Cardiac muscle cell (in vitro differentiated cells and primary cell): ENCODE measurements at regions not wholly inside any gene's neighbourhood (a gene's known extent, or its start where the extent isn't known, plus 50 kb on each side); places are given as distances from the start of the nearest gene placed in this dataset.

Source experiments
- DNase-seq, 2 donors: peaks; one replicate each; pipeline versions ENCODE4 v3.0.0 to v3.0.0-alpha.2; 2010 to 2017; ENCODE audit warnings: low read depth in 1 of 2, low spot score in 1 of 2
- H3K27ac ChIP-seq: fragments of 200-600 bp; sonication (generic); 2 replicates; pipeline ENCODE4 v1.5.1; 2016
- H3K27me3 ChIP-seq: fragments of 200-600 bp; sonication (generic); 2 replicates; pipeline ENCODE4 v1.6.0; 2016; ENCODE audit warnings: control low read depth
- H3K36me3 ChIP-seq: fragments of 200-600 bp; sonication (generic); 2 replicates; pipeline ENCODE4 v1.5.1; 2016; ENCODE audit warnings: control low read depth
- H3K4me1 ChIP-seq: fragments of 200-600 bp; sonication (generic); 2 replicates; pipeline ENCODE4 v1.8.1; 2017; ENCODE audit warnings: low read depth, mild to moderate bottlenecking, mixed run types
- H3K4me3 ChIP-seq: fragments of 200-600 bp; sonication (generic); 2 replicates; pipeline ENCODE4 v1.5.1; 2016; ENCODE audit warnings: mild to moderate bottlenecking
- H3K9me3 ChIP-seq: fragments of 200-600 bp; sonication (generic); 2 replicates; pipeline ENCODE4 v1.5.1; 2017; ENCODE audit warnings: low read depth, mild to moderate bottlenecking, control low read depth
- TF ChIP-seq, protein P1 (sequence below): IDR thresholded peaks from 2 replicates; pipeline ENCODE4 v1.5.1; 2012; ENCODE audit warnings: low read depth, mild to moderate bottlenecking, low read length

DNA sequence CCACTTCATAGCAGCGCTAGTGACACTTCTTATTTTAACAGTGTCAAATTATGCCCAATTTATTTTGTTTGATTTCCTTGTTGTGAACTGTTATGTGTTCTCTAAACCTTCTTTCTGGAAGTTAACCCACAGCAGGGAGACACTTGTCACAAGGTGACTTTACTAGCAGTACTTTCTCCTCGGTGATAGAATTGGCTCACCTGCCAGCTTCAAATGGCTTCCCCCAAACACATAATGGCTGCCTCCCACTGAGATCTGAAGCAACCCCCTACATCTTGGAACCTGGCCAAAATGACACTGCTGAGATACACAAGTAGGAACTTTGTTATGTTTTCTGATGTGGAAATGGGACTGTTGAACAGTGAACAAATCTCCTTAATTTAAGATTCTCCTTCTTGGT, 238.8 kb upstream of the DPH6 start:
- Histone ChIP-seq H3K36me3 (no peaks in the 10 kb centered on the region), H3K4me3 (no peak overlapping the region), H3K27ac (no peak overlapping the region), H3K9me3 (no peaks in the 10 kb centered on the region), H3K4me1 (peaks cover 2% of the 10 kb centered on the region), H3K27me3 (no peaks in the 10 kb centered on the region)
- TF ChIP-seq, protein P1, sequence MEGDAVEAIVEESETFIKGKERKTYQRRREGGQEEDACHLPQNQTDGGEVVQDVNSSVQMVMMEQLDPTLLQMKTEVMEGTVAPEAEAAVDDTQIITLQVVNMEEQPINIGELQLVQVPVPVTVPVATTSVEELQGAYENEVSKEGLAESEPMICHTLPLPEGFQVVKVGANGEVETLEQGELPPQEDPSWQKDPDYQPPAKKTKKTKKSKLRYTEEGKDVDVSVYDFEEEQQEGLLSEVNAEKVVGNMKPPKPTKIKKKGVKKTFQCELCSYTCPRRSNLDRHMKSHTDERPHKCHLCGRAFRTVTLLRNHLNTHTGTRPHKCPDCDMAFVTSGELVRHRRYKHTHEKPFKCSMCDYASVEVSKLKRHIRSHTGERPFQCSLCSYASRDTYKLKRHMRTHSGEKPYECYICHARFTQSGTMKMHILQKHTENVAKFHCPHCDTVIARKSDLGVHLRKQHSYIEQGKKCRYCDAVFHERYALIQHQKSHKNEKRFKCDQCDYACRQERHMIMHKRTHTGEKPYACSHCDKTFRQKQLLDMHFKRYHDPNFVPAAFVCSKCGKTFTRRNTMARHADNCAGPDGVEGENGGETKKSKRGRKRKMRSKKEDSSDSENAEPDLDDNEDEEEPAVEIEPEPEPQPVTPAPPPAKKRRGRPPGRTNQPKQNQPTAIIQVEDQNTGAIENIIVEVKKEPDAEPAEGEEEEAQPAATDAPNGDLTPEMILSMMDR = no peak
- peak; percentile 7 to 17 for DNase-seq

DNA sequence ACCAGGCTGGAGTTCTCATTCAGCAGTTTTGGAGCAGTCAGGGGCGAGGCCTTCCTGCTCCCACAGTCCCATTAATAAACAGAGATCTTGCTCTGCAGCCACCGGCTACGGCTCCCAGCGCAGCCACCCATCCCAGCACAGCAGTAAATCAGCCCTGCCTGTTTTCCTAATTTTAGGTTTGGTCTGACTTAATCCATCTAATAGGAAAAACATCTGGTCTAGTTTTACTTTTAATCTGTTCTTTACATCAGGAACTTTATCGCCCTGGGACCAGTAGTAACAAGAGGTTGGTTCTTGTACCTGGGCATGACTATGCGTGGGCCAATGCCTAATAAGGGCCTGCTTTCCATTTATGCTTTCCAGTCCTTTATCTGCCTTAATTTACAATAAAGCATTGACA, 264.0 kb upstream of the DPH6 start:
- H3K4me3 ChIP-seq = no peak overlapping the region
- H3K4me1 ChIP-seq = no peaks in the 10 kb centered on the region
- TF ChIP-seq, protein P1 = no peak
- no peaks in the 10 kb centered on the region for H3K36me3 ChIP-seq
- no peaks in the 10 kb centered on the region for H3K27me3 ChIP-seq
- no peak for DNase-seq
- H3K27ac ChIP-seq = no peak overlapping the region
- no peaks in the 10 kb centered on the region for H3K9me3 ChIP-seq

DNA sequence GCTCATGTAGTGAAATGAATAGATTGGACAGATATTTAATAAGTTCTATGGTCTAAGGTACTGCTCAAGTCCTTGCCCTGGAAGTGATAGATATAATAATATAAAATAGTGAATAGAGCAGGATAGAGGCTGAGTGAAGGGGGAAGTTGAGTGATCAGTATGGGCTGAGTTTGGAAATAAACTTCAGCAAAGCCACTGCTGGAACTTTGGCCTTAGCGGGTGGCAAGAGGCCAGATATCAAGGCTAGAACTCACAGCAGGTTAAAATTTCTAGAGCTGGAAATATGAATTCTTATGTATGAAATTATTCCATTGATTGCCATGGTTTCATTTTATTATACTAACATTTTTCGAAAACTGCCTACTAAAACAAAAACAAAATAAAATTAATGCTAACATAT, 267.6 kb upstream of the DPH6 start:
- Histone ChIP-seq H3K36me3 (no peaks in the 10 kb centered on the region), H3K4me3 (no peak overlapping the region), H3K4me1 (no peaks in the 10 kb centered on the region), H3K9me3 (no peaks in the 10 kb centered on the region), H3K27me3 (no peaks in the 10 kb centered on the region), H3K27ac (no peak overlapping the region)
- no peak for DNase-seq
- TF ChIP-seq, protein P1 = no peak

DNA sequence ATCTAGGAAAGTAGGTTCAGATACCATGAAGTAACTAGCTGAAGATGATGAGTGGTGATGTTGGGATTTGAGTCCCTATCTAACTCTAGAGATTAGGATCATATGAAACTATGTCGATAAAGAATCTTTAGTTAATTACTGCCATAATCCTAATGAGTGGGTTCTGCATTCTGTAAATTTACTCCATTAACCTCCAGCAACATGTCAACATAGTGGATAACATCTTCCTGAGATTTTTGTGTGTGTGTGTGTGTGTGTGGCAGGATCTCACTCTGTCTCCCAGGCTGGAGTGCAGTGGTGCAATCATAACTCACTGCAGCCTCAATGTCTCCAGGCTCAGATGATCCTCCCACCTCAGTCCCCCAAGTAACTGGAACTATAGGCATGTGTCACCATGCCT, 272.9 kb upstream of the DPH6 start:
- DNase-seq = no peak
- no peaks in the 10 kb centered on the region for H3K27me3 ChIP-seq
- no peak overlapping the region for H3K27ac ChIP-seq
- no peak overlapping the region for H3K4me3 ChIP-seq
- no peaks in the 10 kb centered on the region for H3K4me1 ChIP-seq
- H3K9me3 ChIP-seq = no peaks in the 10 kb centered on the region
- no peaks in the 10 kb centered on the region for H3K36me3 ChIP-seq
- TF ChIP-seq, protein P1 = no peak

DNA sequence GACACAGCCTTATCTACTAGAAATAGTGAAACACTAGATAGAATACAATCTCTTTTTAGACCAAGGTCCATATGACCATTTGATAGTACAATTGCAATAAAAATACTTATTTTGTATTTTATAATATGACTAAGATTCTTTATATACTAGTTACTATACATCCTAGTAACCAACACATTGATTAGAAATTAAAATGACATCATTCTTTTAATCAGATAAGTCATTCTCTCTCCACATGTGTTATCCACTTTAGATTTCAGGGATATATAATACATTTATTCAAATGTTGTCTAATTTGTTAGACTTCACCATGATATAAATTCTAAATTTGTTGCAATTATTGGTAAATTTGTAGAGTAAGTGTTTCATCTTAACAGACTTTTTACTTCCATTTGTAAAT, 276.2 kb upstream of the DPH6 start:
- TF ChIP-seq, protein P1 = no peak
- Histone ChIP-seq H3K4me3 (no peak overlapping the region), H3K27me3 (no peaks in the 10 kb centered on the region), H3K36me3 (no peaks in the 10 kb centered on the region), H3K9me3 (no peaks in the 10 kb centered on the region), H3K4me1 (no peaks in the 10 kb centered on the region), H3K27ac (no peak overlapping the region)
- no peak for DNase-seq

DNA sequence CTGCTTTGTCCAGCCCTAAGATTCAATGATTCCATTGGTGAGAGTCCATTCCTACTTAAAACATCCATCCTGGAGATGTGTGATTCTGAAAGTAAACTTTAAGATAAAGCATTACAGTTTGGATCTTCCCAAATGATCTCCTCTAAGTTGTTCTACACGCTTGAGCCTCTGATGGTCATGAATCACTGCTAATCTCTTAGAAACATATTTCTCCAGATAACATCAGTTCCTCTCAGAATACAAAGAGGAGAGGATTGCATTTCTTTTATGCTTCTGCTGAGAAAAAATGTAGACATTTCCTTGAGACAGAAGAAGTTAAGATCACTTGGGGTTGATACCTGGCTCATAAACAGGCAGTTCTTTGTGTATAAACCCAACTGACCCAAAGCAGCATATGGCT, 281.2 kb upstream of the DPH6 start:
- peak in 1 of 2 donors; percentile 31 for DNase-seq
- no peak overlapping the region for H3K27ac ChIP-seq
- H3K4me3 ChIP-seq = no peak overlapping the region
- H3K36me3 ChIP-seq = no peaks in the 10 kb centered on the region
- no peaks in the 10 kb centered on the region for H3K27me3 ChIP-seq
- no peaks in the 10 kb centered on the region for H3K9me3 ChIP-seq
- H3K4me1 ChIP-seq = no peaks in the 10 kb centered on the region
- TF ChIP-seq, protein P1 = no peak
